GM23338 (cell line): ENCODE measurements at regions not wholly inside any gene's neighbourhood (a gene's known extent, or its start where the extent isn't known, plus 50 kb on each side); places are given as distances from the start of the nearest gene placed in this dataset.

Experiments used
- ATAC-seq: fragments of 200-7000 bp; cut with Tn5 transposase; 3 replicates; pipeline ENCODE4 v1.9.1; 2020
- DNase-seq: peaks from one replicate; pipeline ENCODE4 v3.0.0-alpha.2; 2015; ENCODE audit warnings: low spot score
- H2AFZ ChIP-seq: fragments of 200-600 bp; sonication (generic); 2 replicates; pipeline ENCODE4 v1.8.0; 2016; ENCODE audit warnings: antibody characterized with exemption, mild to moderate bottlenecking, moderate library complexity
- H3F3A ChIP-seq: fragments of 200-600 bp; sonication (generic); replicated peaks from 2 replicates; pipeline ENCODE4 v1.8.0; 2017; ENCODE audit warnings: antibody characterized with exemption, mixed run types, low read depth
- H3K27ac ChIP-seq: fragments of 200-600 bp; sonication (generic); 2 replicates; pipeline ENCODE4 v1.6.1; 2016; ENCODE audit warnings: low read depth
- H3K27me3 ChIP-seq: fragments of 200-600 bp; sonication (generic); 2 replicates; pipeline ENCODE4 v1.8.0; 2016; ENCODE audit warnings: mild to moderate bottlenecking, mixed run types, moderate library complexity; ENCODE audit not compliant: insufficient read depth
- H3K36me3 ChIP-seq: fragments of 200-600 bp; sonication (generic); 2 replicates; pipeline ENCODE4 v1.8.0; 2016; ENCODE audit warnings: mild to moderate bottlenecking; ENCODE audit not compliant: insufficient read depth
- H3K4me1 ChIP-seq: fragments of 200-600 bp; sonication (generic); 2 replicates; pipeline ENCODE4 v1.8.0; 2016; ENCODE audit warnings: mild to moderate bottlenecking, moderate library complexity; ENCODE audit not compliant: insufficient read depth
- H3K4me2 ChIP-seq: fragments of 200-600 bp; sonication (generic); 2 replicates; pipeline ENCODE4 v1.7.1; 2017; ENCODE audit warnings: mixed run types
- H3K4me3 ChIP-seq: fragments of 200-600 bp; sonication (generic); 2 replicates; pipeline ENCODE4 v1.6.1; 2016; ENCODE audit warnings: mixed run types
- H3K79me2 ChIP-seq: fragments of 200-600 bp; sonication (generic); replicated peaks from 2 replicates; pipeline ENCODE4 v1.8.0; 2017; ENCODE audit warnings: mild to moderate bottlenecking; ENCODE audit not compliant: insufficient read depth
- H3K9me2 ChIP-seq: fragments of 200-600 bp; sonication (generic); 2 replicates; pipeline ENCODE4 v1.8.0; 2017; ENCODE audit not compliant: insufficient read depth
- H4K20me1 ChIP-seq: fragments of 200-600 bp; sonication (generic); replicated peaks from 2 replicates; pipeline ENCODE4 v1.8.0; 2017; ENCODE audit warnings: mild to moderate bottlenecking; ENCODE audit not compliant: insufficient read depth
- H3K27ac Mint-ChIP-seq: 2 replicates; pipeline ENCODE4 v1.8.0; 2020; ENCODE audit warnings: inconsistent platforms, mild to moderate bottlenecking, moderate library complexity, mixed read lengths
- H3K27me3 Mint-ChIP-seq: 3 replicates; pipeline ENCODE4 v1.8.0; 2022; ENCODE audit warnings: low read depth, mild to moderate bottlenecking, moderate library complexity, mixed read lengths, inconsistent platforms; ENCODE audit not compliant: insufficient read depth, poor library complexity
- H3K36me3 Mint-ChIP-seq: 3 replicates; pipeline ENCODE4 v1.8.0; 2021; ENCODE audit warnings: low read depth, mild to moderate bottlenecking, inconsistent platforms, moderate library complexity, mixed read lengths
- H3K4me1 Mint-ChIP-seq: 3 replicates; pipeline ENCODE4 v1.8.0; 2020; ENCODE audit warnings: mild to moderate bottlenecking, inconsistent platforms, mixed read lengths
- H3K4me3 Mint-ChIP-seq: 3 replicates; pipeline ENCODE4 v1.8.0; 2021; ENCODE audit warnings: moderate library complexity, mild to moderate bottlenecking, inconsistent platforms, mixed read lengths
- H3K9me3 Mint-ChIP-seq: 3 replicates; pipeline ENCODE4 v1.8.0; 2020; ENCODE audit warnings: moderate library complexity, mild to moderate bottlenecking, inconsistent platforms, mixed read lengths
- CREB1 ChIP-seq: fragments of 250-450 bp; sonication (Bioruptor Pico); IDR thresholded peaks from 2 replicates; pipeline ENCODE4 v1.5.0; 2020; ENCODE audit warnings: low read depth, mild to moderate bottlenecking, moderate library complexity
- EZH2 ChIP-seq: fragments of 200-600 bp; sonication (generic); IDR thresholded peaks from one replicate; pipeline ENCODE4 v1.8.0; 2017; ENCODE audit warnings: antibody characterized with exemption, mild to moderate bottlenecking, low read depth; ENCODE audit not compliant: unreplicated experiment
- EZH2phosphoT487 ChIP-seq: fragments of 200-600 bp; sonication (generic); IDR thresholded peaks from one replicate; pipeline ENCODE4 v1.8.1; 2018; ENCODE audit warnings: antibody characterized with exemption; ENCODE audit not compliant: unreplicated experiment
- JUNB ChIP-seq: IDR thresholded peaks from one replicate; pipeline ENCODE4 v1.6.1; 2016; ENCODE audit warnings: antibody characterized with exemption; ENCODE audit not compliant: unreplicated experiment
- NANOG ChIP-seq: IDR thresholded peaks from 2 replicates; pipeline ENCODE4 v1.6.1; 2016; ENCODE audit warnings: antibody characterized with exemption, borderline replicate concordance
- POLR2AphosphoS5 ChIP-seq: IDR thresholded peaks from 2 replicates; pipeline ENCODE4 v1.6.1; 2016; ENCODE audit warnings: antibody characterized with exemption, low read depth
- STAT1 ChIP-seq: IDR thresholded peaks from one replicate; pipeline ENCODE4 v1.6.1; 2016; ENCODE audit warnings: antibody characterized with exemption; ENCODE audit not compliant: unreplicated experiment
- ZNF114 ChIP-seq: fragments of 250-450 bp; sonication (Bioruptor Pico); IDR thresholded peaks from 2 replicates; pipeline ENCODE4 v1.5.0; 2020; ENCODE audit warnings: mild to moderate bottlenecking, moderate library complexity
- ZNF331 ChIP-seq: fragments of 250-450 bp; sonication (Bioruptor Pico); IDR thresholded peaks from 2 replicates; pipeline ENCODE4 v1.5.0; 2020; ENCODE audit warnings: low read depth, mild to moderate bottlenecking, moderate library complexity
- TF ChIP-seq, protein P1 (sequence below): IDR thresholded peaks from 2 replicates; pipeline ENCODE4 v1.6.1; 2016; ENCODE audit warnings: antibody characterized with exemption
- TF ChIP-seq, protein P2 (sequence below): fragments of 250-450 bp; sonication (Bioruptor Pico); IDR thresholded peaks from 2 replicates; pipeline ENCODE4 v1.5.0; 2020; ENCODE audit warnings: mild to moderate bottlenecking, moderate library complexity
- TF ChIP-seq, protein P3 (sequence below): IDR thresholded peaks from one replicate; pipeline ENCODE4 v1.6.1; 2018; ENCODE audit warnings: antibody characterized with exemption; ENCODE audit not compliant: unreplicated experiment
- TF ChIP-seq, protein P4 (sequence below), 2 experiments: fragments of 200-600 bp in 1 of 2; sonication (generic) in 1 of 2; conservative IDR thresholded peaks; 2 replicates each; pipeline versions ENCODE4 v1.5.1 to v1.6.1; 2016 to 2017; ENCODE audit warnings: antibody characterized with exemption in 2 of 2, low read depth in 2 of 2, mild to moderate bottlenecking in 2 of 2, moderate library complexity in 1 of 2

DNA sequence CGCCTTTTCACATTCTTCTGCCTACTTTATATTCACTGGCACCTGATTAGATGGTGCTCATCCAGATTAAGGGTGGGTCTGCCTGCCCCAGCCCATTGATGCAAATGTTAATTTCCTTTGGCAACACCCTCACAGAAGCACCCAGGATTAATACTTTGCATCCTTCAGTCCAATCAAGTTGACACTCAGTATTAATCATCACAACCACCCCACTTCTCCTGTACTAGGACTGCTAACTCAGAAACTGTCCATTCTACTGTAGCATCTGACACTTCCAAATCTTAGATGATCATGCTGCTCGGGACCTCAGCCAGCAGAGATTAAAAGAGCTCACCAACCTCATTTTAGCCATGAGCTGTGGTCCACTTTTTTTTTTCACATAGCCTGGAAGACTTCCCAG, 268.5 kb downstream of the SATB2 start:
- no peak for DNase-seq
- H4K20me1 ChIP-seq: no peaks in the 10 kb centered on the region

More for the DNA sequence above, 268.5 kb downstream of the SATB2 start:
- Mint-ChIP-seq H3K4me1 (peaks cover 38% of the 10 kb centered on the region), H3K36me3 (no peaks in the 10 kb centered on the region), H3K9me3 (no peaks in the 10 kb centered on the region), H3K27me3 (peaks cover 2% of the 10 kb centered on the region), H3K27ac (no peak overlapping the region), H3K4me3 (no peak overlapping the region)
- Histone ChIP-seq H3F3A (no peaks in the 10 kb centered on the region), H3K4me3 (no peak overlapping the region), H3K9me2 (0 out of 2 replicates have a peak, but pooled peaks cover under 1% of the 10 kb centered on the region), H3K79me2 (no peaks in the 10 kb centered on the region), H3K4me2 (no peak overlapping the region), H3K4me1 (peaks cover 37% of the 10 kb centered on the region), H3K36me3 (no peaks in the 10 kb centered on the region), H3K27me3 (no peaks in the 10 kb centered on the region), H3K27ac (no peak overlapping the region), H2AFZ (no peak overlapping the region)
- ATAC-seq: no peak
- TF ChIP-seq, protein P1, sequence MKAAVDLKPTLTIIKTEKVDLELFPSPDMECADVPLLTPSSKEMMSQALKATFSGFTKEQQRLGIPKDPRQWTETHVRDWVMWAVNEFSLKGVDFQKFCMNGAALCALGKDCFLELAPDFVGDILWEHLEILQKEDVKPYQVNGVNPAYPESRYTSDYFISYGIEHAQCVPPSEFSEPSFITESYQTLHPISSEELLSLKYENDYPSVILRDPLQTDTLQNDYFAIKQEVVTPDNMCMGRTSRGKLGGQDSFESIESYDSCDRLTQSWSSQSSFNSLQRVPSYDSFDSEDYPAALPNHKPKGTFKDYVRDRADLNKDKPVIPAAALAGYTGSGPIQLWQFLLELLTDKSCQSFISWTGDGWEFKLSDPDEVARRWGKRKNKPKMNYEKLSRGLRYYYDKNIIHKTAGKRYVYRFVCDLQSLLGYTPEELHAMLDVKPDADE: no peak
- no peak for TF ChIP-seq EZH2phosphoT487
- no peak for TF ChIP-seq ZNF331 (CRISPR knock-in tag)
- no peak for TF ChIP-seq ZNF114
- TF ChIP-seq NANOG: no peak
- TF ChIP-seq, protein P2, sequence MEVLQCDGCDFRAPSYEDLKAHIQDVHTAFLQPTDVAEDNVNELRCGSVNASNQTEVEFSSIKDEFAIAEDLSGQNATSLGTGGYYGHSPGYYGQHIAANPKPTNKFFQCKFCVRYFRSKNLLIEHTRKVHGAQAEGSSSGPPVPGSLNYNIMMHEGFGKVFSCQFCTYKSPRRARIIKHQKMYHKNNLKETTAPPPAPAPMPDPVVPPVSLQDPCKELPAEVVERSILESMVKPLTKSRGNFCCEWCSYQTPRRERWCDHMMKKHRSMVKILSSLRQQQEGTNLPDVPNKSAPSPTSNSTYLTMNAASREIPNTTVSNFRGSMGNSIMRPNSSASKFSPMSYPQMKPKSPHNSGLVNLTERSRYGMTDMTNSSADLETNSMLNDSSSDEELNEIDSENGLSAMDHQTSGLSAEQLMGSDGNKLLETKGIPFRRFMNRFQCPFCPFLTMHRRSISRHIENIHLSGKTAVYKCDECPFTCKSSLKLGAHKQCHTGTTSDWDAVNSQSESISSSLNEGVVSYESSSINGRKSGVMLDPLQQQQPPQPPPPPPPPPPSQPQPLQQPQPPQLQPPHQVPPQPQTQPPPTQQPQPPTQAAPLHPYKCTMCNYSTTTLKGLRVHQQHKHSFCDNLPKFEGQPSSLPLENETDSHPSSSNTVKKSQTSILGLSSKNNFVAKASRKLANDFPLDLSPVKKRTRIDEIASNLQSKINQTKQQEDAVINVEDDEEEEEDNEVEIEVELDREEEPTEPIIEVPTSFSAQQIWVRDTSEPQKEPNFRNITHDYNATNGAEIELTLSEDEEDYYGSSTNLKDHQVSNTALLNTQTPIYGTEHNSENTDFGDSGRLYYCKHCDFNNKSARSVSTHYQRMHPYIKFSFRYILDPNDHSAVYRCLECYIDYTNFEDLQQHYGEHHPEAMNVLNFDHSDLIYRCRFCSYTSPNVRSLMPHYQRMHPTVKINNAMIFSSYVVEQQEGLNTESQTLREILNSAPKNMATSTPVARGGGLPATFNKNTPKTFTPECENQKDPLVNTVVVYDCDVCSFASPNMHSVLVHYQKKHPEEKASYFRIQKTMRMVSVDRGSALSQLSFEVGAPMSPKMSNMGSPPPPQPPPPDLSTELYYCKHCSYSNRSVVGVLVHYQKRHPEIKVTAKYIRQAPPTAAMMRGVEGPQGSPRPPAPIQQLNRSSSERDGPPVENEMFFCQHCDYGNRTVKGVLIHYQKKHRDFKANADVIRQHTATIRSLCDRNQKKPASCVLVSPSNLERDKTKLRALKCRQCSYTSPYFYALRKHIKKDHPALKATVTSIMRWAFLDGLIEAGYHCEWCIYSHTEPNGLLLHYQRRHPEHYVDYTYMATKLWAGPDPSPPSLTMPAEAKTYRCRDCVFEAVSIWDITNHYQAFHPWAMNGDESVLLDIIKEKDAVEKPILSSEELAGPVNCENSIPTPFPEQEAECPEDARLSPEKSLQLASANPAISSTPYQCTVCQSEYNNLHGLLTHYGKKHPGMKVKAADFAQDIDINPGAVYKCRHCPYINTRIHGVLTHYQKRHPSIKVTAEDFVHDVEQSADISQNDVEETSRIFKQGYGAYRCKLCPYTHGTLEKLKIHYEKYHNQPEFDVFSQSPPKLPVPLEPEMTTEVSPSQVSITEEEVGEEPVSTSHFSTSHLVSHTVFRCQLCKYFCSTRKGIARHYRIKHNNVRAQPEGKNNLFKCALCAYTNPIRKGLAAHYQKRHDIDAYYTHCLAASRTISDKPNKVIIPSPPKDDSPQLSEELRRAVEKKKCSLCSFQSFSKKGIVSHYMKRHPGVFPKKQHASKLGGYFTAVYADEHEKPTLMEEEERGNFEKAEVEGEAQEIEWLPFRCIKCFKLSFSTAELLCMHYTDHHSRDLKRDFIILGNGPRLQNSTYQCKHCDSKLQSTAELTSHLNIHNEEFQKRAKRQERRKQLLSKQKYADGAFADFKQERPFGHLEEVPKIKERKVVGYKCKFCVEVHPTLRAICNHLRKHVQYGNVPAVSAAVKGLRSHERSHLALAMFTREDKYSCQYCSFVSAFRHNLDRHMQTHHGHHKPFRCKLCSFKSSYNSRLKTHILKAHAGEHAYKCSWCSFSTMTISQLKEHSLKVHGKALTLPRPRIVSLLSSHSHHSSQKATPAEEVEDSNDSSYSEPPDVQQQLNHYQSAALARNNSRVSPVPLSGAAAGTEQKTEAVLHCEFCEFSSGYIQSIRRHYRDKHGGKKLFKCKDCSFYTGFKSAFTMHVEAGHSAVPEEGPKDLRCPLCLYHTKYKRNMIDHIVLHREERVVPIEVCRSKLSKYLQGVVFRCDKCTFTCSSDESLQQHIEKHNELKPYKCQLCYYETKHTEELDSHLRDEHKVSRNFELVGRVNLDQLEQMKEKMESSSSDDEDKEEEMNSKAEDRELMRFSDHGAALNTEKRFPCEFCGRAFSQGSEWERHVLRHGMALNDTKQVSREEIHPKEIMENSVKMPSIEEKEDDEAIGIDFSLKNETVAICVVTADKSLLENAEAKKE (CRISPR knock-in tag): no peak
- TF ChIP-seq, protein P3, sequence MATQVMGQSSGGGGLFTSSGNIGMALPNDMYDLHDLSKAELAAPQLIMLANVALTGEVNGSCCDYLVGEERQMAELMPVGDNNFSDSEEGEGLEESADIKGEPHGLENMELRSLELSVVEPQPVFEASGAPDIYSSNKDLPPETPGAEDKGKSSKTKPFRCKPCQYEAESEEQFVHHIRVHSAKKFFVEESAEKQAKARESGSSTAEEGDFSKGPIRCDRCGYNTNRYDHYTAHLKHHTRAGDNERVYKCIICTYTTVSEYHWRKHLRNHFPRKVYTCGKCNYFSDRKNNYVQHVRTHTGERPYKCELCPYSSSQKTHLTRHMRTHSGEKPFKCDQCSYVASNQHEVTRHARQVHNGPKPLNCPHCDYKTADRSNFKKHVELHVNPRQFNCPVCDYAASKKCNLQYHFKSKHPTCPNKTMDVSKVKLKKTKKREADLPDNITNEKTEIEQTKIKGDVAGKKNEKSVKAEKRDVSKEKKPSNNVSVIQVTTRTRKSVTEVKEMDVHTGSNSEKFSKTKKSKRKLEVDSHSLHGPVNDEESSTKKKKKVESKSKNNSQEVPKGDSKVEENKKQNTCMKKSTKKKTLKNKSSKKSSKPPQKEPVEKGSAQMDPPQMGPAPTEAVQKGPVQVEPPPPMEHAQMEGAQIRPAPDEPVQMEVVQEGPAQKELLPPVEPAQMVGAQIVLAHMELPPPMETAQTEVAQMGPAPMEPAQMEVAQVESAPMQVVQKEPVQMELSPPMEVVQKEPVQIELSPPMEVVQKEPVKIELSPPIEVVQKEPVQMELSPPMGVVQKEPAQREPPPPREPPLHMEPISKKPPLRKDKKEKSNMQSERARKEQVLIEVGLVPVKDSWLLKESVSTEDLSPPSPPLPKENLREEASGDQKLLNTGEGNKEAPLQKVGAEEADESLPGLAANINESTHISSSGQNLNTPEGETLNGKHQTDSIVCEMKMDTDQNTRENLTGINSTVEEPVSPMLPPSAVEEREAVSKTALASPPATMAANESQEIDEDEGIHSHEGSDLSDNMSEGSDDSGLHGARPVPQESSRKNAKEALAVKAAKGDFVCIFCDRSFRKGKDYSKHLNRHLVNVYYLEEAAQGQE: no peak
- no peak for TF ChIP-seq CREB1 (CRISPR knock-in tag)
- TF ChIP-seq STAT1: no peak
- TF ChIP-seq, protein P4, sequence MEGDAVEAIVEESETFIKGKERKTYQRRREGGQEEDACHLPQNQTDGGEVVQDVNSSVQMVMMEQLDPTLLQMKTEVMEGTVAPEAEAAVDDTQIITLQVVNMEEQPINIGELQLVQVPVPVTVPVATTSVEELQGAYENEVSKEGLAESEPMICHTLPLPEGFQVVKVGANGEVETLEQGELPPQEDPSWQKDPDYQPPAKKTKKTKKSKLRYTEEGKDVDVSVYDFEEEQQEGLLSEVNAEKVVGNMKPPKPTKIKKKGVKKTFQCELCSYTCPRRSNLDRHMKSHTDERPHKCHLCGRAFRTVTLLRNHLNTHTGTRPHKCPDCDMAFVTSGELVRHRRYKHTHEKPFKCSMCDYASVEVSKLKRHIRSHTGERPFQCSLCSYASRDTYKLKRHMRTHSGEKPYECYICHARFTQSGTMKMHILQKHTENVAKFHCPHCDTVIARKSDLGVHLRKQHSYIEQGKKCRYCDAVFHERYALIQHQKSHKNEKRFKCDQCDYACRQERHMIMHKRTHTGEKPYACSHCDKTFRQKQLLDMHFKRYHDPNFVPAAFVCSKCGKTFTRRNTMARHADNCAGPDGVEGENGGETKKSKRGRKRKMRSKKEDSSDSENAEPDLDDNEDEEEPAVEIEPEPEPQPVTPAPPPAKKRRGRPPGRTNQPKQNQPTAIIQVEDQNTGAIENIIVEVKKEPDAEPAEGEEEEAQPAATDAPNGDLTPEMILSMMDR (conservative IDR thresholded peaks at IDR 0.05; ENCODE audit: low read depth in 2 of 2): no peak
- no peak for TF ChIP-seq JUNB
- no peak for TF ChIP-seq EZH2
- TF ChIP-seq POLR2AphosphoS5: no peak
